ENCODE measurements at regions not wholly inside any gene's neighbourhood (a gene's known extent, or its start where the extent isn't known, plus 50 kb on each side); places are given as distances from the start of the nearest gene placed in this dataset.
"Not testable (repeated sequence)": the region's sequence is repeated elsewhere in the genome, so short reads cannot be mapped to it uniquely, and the experiment has no call there.

DNA sequence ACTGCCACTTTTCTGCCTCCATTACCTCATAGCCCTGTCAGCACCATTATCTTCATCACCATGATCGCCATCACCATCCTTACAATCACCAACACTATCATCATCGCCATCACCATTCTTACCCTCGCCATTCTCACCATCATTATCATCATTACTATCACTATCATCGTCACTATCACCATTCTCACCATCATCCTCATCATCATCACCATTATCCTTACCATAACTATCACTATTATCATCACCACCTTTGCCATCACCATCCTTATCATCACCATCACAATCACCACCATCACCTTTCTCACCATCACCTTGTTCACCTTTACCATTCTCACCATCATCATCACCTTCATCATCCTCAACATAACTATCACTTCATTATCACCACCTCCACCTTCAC lies 377.3 kb upstream of the ZNF337 start:
- not testable (repeated sequence) for TF ChIP-seq POLR2A (IDR thresholded peaks at IDR 0.05; ENCODE audit: low read depth); POLR2AphosphoS5 (IDR thresholded peaks at IDR 0.05); EP300 (IDR thresholded peaks at IDR 0.05)
- TF ChIP-seq, protein P1, sequence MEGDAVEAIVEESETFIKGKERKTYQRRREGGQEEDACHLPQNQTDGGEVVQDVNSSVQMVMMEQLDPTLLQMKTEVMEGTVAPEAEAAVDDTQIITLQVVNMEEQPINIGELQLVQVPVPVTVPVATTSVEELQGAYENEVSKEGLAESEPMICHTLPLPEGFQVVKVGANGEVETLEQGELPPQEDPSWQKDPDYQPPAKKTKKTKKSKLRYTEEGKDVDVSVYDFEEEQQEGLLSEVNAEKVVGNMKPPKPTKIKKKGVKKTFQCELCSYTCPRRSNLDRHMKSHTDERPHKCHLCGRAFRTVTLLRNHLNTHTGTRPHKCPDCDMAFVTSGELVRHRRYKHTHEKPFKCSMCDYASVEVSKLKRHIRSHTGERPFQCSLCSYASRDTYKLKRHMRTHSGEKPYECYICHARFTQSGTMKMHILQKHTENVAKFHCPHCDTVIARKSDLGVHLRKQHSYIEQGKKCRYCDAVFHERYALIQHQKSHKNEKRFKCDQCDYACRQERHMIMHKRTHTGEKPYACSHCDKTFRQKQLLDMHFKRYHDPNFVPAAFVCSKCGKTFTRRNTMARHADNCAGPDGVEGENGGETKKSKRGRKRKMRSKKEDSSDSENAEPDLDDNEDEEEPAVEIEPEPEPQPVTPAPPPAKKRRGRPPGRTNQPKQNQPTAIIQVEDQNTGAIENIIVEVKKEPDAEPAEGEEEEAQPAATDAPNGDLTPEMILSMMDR (IDR thresholded peaks at IDR 0.05), result not testable (repeated sequence)

Measured in esophagus muscularis mucosa (tissue), 4 donors.